Activated gamma-delta T cell treated with Interleukin-2 at 50 U/mL for 16 hours (primary cell): ENCODE measurements at regions not wholly inside any gene's neighbourhood (a gene's known extent, or its start where the extent isn't known, plus 50 kb on each side); places are given as distances from the start of the nearest gene placed in this dataset.

Source experiments
- DNase-seq: peaks from one replicate; pipeline ENCODE4 v3.0.0-alpha.2; 2020

DNA sequence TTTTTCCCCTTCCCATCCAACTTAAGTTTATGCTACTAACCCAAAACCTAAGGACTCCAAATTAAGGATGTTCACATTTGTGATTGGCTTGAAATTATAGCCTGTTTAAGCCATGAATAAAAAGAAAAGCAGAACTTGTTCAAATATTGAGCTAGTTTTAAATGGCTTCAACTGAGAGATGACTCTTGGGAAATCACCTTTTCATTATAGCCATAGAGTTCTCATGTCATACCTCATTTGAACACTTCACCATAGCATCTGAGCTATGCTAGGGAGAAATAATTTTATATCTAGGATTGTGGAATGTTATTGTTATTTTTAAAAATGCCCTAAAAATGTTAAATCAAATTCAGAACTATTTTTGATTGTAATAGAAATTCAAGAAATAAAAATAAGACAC lies 409.2 kb upstream of the RARB start:
- DNase-seq = no peak

GRCh38 chr3:25019506-25019905 lies 408.6 kb upstream of the RARB start:
- no peak for DNase-seq

DNA sequence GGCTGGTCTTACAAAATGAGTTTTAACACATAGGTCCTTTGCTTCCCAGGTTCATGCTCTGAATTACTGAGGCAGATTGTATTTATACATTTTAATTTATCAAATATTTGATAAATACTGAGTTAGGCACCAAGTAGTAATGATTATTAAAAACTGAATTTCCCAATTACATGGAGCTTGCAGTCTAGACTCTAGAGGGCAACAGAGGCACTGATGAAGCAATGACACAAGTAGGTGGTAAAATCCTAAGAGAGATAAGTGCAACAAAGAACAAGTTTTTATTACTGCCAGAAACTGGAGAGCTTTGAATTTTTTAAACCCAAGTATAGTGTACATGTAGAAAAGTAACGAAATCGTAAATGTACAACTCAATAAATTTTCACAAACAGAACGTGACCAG lies 406.2 kb upstream of the RARB start:
- DNase-seq = no peak

DNA sequence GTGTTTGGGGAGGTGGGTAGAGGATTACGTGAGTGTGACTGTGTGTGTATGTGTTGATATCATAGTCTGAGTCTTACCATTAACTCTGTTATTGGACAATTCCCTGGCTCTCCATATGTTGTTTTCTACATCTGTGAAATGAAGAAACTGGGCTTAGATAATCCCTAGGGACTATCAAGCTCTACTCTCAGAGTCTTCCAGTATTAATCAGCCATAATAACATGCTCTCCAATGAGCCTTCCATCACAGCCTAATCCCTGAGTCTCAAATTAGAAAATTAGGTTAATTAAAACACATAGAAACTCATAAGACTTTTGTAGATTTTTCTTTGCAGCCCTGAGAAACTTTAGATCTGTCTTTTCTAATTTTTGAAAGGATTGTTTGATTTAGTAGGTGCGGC lies 404.2 kb upstream of the RARB start:
- DNase-seq = no peak

- no peak for DNase-seq
These were observed 402.8 kb upstream of the RARB start for GRCh38 chr3:25025236-25025635.

GRCh38 chr3:25027650-25028049 lies 400.4 kb upstream of the RARB start:
- DNase-seq = no peak

GRCh38 chr3:25029820-25030219 lies 398.2 kb upstream of the RARB start:
- DNase-seq = no peak

DNA sequence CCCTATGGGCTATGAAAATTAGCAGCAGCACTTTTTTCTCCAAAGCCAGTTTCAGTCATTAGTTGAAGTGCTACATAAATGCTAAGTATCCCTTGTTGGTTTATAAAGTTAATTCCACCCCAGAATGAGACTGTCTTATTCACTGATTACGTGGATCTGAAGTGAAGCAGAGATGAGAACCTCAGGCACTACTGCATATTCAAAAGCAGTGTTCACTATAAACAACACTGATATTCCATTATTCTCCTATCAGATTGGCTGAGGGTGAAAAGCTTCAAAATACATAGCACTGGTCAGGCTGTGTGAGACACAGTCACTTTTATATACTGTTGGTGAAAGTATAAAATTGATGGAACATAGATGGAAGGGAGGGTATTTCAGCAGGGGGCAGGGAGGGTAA lies 395.7 kb upstream of the RARB start:
- no peak for DNase-seq

- no peak for DNase-seq
These were observed 394.5 kb upstream of the RARB start for GRCh38 chr3:25033407-25034029.

GRCh38 chr3:25035526-25035925 lies 392.5 kb upstream of the RARB start:
- no peak for DNase-seq

GRCh38 chr3:25036633-25037032 lies 391.4 kb upstream of the RARB start:
- DNase-seq = no peak

DNA sequence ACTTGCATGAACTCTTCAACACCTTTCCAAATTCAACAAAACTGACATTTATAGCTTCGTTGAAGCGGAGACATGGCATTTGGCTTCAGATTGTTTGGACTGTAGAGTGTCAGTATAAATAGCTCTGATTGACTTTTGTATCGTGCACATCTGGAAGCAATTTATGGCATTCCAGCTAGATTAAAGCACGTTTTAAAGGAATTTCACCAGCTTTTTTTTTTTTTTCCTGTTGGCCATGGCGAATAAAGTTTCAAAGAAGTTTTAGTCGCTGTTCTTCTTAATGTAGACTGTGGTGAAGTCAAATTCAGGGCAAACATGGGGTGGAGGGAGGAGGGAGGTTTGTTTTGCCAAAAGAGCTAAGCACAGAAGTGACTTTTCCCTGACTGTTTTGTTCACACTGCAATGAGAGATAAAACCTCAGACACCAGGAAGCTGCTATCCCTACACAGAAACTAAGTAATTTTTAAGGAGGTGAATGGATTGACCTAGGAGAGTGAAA lies 391.0 kb upstream of the RARB start:
- DNase-seq = no peak

DNA sequence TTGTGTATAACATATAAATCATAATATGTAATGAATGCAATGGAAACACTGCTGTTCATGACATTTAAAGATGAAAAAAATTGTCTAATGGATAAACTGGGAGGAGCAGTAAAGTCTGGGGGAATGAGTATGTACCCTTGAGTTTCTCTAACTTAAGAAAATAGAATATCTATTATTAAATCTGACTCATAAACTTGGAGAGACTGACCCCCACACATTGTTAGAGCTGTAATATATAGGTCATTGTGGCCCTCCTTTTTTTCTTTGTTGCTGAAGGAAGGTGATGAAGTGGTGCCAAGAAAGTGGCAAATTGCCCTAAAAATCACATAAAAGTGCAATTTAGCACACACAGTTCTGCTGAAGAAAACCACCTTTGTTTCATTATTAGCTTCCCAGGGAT lies 389.8 kb upstream of the RARB start:
- DNase-seq = no peak

DNA sequence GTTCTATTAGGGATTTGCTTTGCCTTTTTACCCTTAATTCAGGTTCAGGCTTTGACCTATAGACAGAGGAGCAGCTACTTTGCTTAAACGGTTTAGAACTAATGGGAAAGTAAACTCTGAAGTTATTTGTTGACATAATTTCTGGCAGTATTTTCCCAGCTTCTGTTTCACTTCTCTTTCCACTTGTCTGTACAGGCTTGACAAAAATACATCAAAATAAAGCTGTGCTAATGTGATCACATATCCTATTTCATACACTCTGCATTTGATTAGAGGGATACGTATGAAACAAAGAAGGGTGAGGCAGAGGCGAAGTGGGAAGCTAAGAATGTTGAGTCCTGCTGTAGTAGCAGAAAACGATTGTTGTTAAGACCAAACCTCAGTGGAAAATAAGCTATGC lies 389.1 kb upstream of the RARB start:
- no peak for DNase-seq

- DNase-seq = no peak
These were observed 387.3 kb upstream of the RARB start for GRCh38 chr3:25040748-25041147.

GRCh38 chr3:25041871-25042584 lies 386.0 kb upstream of the RARB start:
- no peak for DNase-seq

DNA sequence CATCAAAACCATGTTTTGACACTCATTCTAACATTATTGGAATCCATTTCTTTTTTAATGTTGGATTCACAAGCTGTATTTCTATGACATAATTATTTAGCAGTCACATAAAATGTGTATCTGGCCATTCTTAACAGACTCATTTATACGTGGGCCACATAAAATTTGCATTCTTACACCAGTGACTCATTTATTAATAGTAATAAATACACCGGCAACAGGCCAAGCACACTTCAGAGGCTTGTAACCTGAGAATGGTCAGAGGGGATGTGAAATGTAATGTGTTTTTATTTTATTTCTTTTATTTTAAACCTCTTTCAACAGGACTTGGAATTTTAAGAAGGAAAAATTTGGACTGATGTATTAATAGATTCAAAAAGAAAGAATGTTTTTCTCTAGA lies 384.9 kb upstream of the RARB start:
- no peak for DNase-seq

- DNase-seq = no peak
These were observed 384.3 kb upstream of the RARB start for GRCh38 chr3:25043749-25044148.

DNA sequence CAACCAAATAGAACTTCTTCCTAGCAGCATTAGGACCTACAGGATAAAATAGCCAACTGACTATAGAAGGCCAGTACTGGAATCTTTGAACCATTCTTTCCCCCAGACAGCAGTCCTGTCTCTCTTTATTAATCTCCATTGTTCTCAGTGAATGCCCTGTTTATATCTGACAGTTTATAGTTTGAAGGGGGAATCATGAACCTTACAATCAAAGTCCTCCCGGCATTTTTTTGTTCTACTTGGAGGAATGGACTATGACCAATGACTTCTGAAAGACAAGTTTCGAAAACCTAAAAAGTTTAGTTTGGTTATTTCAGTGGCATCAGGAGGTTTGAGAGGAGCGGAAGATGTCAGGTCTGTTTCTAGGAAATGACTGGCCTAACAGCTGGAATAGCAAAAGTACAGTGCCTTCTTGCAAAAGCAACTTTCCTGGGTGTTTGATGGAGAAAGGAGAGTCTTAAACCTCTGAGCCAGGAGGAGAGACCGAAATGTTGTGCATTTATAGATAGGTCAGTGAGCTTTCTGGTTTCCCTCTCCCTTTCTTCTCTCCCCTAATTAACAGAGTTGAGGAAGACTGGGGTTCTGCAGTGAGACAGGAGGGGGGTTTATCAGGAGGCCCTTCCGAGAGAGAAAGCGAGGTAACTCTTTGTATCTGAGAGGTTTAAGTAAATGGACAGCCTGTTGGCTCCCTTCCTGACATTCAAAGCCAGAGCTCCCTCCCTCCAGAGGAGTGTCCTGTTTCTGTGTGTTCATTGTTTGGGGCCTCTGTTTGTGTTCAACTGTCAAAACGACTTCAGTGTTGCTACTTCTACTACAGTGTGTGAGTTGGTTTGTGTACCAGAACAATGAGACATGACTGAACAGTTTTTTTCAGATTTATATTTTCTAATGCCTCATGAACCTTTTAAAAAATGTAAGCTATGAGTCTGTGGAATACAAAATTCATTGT lies 383.0 kb upstream of the RARB start:
- DNase-seq = no peak

DNA sequence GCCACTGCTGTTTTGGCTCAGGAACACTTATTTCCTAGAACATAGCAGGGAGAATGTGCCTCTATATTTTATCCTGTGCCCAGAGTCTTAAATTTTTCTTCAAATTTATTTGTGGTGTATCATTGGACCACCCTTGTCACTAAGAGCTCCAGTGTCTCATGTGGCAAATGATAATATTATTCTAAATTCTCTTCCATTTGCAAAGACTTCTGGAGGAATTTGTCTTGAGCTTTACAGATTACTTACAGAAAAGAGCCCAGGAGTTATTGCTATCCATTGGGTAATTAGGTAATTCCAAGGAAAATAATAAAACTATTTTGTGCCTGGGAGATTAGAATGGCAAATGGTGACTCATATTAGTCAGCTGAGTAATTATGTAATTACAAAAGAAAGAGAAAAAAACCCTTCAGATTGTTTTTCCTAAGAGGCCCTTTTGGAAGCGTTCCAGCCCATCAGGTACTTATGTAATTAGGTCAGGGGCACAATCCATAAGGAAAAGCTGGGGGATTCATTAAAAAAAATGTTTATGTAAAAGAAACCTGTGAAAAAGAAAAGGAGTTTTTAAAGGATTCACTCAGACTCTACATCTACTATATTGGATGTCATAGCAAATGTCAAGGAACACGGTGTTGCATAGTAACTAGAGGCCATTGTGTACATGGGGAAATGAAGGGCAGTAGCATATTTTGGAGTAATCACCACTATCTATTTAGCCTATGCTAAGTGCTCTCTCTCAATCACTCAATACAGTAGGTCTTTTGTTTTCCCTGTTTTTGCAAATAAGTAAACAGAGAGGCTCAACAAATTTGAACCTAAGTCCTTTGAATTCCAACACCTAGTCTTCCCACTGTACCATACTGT lies 380.9 kb upstream of the RARB start:
- DNase-seq = no peak

DNA sequence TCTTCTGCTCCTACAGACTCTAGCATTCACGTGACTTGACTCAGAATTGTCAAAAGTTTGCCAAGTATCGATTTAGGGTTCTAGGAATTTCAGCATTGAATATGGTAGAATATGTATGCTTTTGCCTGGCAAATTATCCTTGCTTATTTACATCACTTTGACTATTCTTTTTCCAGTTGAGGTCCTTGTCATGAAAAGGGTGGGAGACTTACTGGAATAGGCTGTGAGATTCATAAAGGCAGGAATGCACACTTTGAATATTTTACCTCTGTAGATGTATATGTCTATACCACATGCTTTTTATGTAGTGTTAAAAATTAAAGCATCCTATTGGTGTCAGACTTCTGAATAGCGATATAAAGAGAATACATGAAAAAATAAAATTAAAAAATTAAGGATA lies 378.8 kb upstream of the RARB start:
- DNase-seq = no peak

GRCh38 chr3:25053360-25053759 lies 374.7 kb upstream of the RARB start:
- no peak for DNase-seq
